Small intestine (tissue), 7 donors: ENCODE measurements at regions not wholly inside any gene's neighbourhood (a gene's known extent, or its start where the extent isn't known, plus 50 kb on each side); places are given as distances from the start of the nearest gene placed in this dataset.
A peak's percentile ranks its signal among the peaks of the same experiment; 100 is the strongest.
"Not testable (repeated sequence)": the region's sequence is repeated elsewhere in the genome, so short reads cannot be mapped to it uniquely, and the experiment has no call there.

Experiments used
- DNase-seq, 2 donors: peaks; one replicate each; pipeline versions ENCODE4 v3.0.0 to v3.0.0-alpha.2; 2013
- FAIRE-seq: peaks from 2 replicates; lab custom pipeline; 2012; peaks lifted over from hg19 to GRCh38; lab: Jason Lieb, UNC
- H3K27ac ChIP-seq, 3 donors: one replicate each; pipeline ENCODE4 v1.5.1; 2013; ENCODE audit warnings: low read length in 2 of 3, mild to moderate bottlenecking in 2 of 3, control low read depth in 1 of 3, inconsistent platforms in 1 of 3, low read depth in 1 of 3, moderate library complexity in 1 of 3
- H3K27me3 ChIP-seq, 3 donors: one replicate each; pipeline ENCODE4 v1.6.1; 2013; ENCODE audit warnings: low read length in 3 of 3, inconsistent platforms in 1 of 3; ENCODE audit not compliant: control insufficient read depth in 3 of 3, insufficient read depth in 3 of 3
- H3K36me3 ChIP-seq, 3 donors: one replicate each; pipeline ENCODE4 v1.6.1; 2013; ENCODE audit warnings: low read length in 3 of 3, inconsistent platforms in 1 of 3, low read depth in 1 of 3, mild to moderate bottlenecking in 1 of 3, moderate library complexity in 1 of 3; ENCODE audit not compliant: control insufficient read depth in 3 of 3, insufficient read depth in 2 of 3
- H3K4me1 ChIP-seq, 3 donors: one replicate each; pipeline ENCODE4 v1.6.1; 2013; ENCODE audit warnings: low read length in 2 of 3, inconsistent platforms in 1 of 3, low read depth in 1 of 3, mild to moderate bottlenecking in 1 of 3, moderate library complexity in 1 of 3; ENCODE audit not compliant: control insufficient read depth in 3 of 3, insufficient read depth in 2 of 3
- H3K4me3 ChIP-seq, 3 donors: one replicate each; pipeline ENCODE4 v1.5.1; 2013; ENCODE audit warnings: low read length in 3 of 3, control low read depth in 1 of 3, inconsistent platforms in 1 of 3, low read depth in 1 of 3, mild to moderate bottlenecking in 1 of 3, moderate library complexity in 1 of 3
- H3K9me3 ChIP-seq, 2 donors: one replicate each; pipeline ENCODE4 v1.6.1; 2013; ENCODE audit warnings: low read depth in 1 of 2, low read length in 1 of 2; ENCODE audit not compliant: control insufficient read depth in 2 of 2, insufficient read depth in 1 of 2
- WGBS, 3 donors: extraction: QIAGEN DNeasy Blood & Tissue Kit; methylation state at CpG; one replicate each; pipeline ENCODE4 v1.1.7; 2013; 5-methylcytosine and 5-hydroxymethylcytosine counted together
- donor health status: healthy with polysubstance abuse.
- donor health status: control.
- donor health status: control.
- donor health status: Bipolar disorder and iron deficiency.
- donor health status: healthy.

DNA sequence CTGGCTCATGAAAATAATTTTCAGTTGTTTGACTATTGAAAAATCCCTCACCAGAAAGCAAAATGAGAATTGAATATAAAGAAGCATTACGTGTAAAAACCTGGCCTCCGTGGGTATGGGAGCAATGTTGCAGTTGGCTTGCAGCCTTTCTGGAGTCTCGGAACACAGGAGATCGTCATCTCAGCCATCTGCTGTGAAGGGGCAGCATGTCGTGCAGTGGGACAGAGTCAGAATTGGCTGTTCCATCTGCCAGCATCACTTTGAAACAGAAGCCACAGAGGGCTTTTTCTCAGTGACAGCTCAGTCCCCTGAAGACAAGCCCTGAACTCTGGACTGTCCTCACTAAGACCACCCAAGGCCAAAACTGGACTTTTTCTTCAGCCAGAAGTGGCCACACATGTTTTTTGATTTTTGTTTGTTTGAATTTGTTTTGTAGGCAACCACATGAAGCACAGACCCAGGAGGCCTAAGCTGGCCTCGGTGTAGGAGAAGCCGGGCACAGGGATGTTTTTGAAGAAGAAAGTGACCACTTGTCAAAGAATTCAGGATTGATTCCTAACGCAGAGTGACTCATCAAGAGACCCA, 170.8 kb upstream of the DYRK2 start:
- FAIRE-seq: no peak
- Histone ChIP-seq H3K4me3 (no peak overlapping the region), H3K27me3 (no peaks in the 10 kb centered on the region), H3K4me1 (no peaks in the 10 kb centered on the region), H3K27ac (no peak overlapping the region), H3K9me3 (no peaks in the 10 kb centered on the region), H3K36me3 (no peaks in the 10 kb centered on the region)
- WGBS, 3 donors: 81 to 94% (median 90%) methylated on average over 8 of the region's 8 CpGs
- no peak for DNase-seq

DNA sequence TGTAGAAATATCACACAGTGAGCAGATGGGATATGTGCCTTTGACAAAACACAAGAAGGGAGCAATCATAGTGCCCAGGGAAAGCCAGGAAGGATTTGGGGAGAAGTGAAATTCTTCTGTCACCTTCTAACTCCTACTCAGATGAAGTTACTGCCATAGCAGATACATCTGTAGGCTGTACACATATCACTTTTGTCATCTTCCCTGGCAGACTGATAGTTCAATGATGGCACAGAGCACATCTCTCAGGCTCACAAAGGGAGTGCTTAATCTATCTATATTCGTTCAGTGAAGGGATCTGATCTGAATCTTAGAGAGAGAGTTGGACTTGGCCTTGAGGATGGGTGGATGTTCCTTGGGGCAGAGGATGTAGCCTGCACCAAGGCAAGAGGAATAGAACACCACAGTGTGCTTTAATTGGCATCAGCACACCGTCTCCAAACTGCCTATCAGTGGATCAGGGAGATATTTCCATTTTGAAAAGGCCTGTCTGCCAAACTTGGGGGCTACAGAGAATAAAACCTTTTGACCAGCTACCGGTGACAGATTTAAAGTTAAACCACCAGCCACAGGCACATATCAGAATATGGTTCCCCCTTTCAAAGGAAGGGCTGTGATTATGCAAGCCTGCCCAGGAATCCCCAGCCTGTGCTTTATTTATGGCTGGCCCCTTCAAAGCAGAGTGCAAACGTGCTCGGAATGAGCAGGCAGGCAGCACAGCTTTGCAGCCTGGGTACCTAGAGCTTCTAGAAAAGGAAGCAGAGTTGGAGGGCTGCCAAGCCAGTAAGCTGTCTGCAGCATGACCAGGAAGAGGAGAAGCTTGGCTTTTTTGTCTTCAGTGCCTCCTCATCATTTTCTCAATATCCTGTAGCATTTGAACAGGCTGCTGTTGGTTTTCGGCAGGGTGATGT, 165.5 kb upstream of the DYRK2 start:
- no peaks in the 10 kb centered on the region for H3K36me3 ChIP-seq
- peaks cover 0 to 3% (median 0%) of the 10 kb centered on the region in 3 donors for H3K4me1 ChIP-seq
- peaks cover 0 to 13% of the 10 kb centered on the region in 2 donors for H3K9me3 ChIP-seq
- no peak overlapping the region for H3K4me3 ChIP-seq
- no peak for FAIRE-seq
- peak overlapping the region in 1 of 3 donors; percentile 8 for H3K27ac ChIP-seq
- no peaks in the 10 kb centered on the region for H3K27me3 ChIP-seq
- 48 to 63% (median 58%) methylated on average over 6 of the region's 6 CpGs for WGBS, 3 donors
- peak; percentile 46 to 65 for DNase-seq

DNA sequence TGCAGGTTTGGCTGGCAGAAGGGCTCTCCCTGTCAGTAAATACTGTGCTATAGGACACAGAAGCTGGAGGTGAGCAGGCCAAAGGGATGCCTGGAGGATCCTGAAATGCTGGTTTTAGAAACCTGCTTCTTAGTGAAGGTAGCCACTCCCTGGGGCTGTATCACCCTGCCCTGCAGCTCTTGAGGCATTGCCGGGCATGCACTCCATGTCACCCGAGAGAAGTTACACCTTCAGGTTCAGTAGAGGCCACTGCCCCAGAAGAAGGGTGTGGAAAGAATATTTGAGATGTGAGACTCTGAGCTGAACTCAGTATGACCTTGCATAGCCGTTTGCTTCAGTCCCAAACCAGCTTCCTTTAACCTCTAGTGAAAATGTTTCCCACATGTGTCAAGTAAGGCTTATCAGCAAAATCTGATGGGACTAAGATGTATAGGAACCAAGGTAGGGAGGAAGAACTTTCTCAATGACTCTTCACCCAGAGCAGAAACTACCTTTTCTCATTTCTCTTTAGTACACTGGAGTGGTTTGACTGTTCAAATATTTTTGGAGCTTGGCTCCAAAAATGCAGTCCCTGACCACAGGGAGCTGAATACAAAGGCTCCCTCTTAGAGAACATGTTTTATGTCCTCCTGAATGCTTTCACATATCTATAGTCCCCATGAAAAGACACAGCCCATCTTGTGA, 164.5 kb upstream of the DYRK2 start:
- DNase-seq: peak in 1 of 2 donors; percentile 21
- Histone ChIP-seq H3K4me3 (no peak overlapping the region), H3K36me3 (no peaks in the 10 kb centered on the region), H3K9me3 (peaks cover 0 to 23% of the 10 kb centered on the region in 2 donors), H3K27me3 (no peaks in the 10 kb centered on the region), H3K4me1 (peaks cover 0 to 3% (median 0%) of the 10 kb centered on the region in 3 donors), H3K27ac (peak overlapping the region in 1 of 3 donors; percentile 73)
- WGBS, 3 donors: 27 to 53% (median 36%) methylated on average over 3 of the region's 3 CpGs
- FAIRE-seq: no peak

DNA sequence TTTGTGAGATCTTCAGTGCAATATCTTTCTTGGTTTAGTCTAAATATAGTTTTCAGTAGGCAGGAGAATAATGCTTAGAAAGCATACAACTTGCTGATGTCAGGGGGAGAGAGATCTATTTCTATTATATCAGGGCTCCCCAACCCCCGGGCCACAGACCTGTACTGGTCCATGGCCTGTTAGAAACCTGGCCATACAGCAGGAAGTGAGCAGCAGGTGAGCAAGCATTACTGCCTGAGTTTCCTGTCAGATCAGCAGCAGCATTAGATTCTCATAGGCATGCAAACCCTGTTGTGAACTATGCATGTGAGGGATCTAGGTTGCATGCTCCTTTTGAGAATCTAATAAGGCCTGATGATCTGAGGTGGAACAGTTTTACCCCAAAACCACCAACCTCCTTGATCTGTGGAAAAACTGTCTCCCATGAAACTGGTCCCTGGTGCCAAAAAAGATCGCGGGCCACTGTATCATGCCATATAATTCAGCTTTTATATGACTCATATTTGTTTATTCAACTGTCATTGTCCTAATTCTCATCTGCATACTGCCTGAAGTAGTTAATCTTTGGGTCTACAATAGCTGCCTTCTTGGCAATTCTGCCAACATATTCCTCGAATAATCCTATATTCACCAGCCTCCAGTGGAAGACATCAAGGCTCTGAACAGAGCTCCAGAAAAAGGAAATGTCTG, 163.6 kb upstream of the DYRK2 start:
- WGBS, 3 donors: 46 to 65% (median 57%) methylated on average over 4 of the region's 4 CpGs
- DNase-seq (peak in 1 of 2 donors; percentile 19), FAIRE-seq (no peak)
- Histone ChIP-seq H3K36me3 (no peaks in the 10 kb centered on the region), H3K27me3 (no peaks in the 10 kb centered on the region), H3K4me1 (peaks cover 0 to 3% (median 0%) of the 10 kb centered on the region in 3 donors), H3K27ac (no peak overlapping the region), H3K4me3 (no peak overlapping the region), H3K9me3 (peaks cover 0 to 30% of the 10 kb centered on the region in 2 donors)

DNA sequence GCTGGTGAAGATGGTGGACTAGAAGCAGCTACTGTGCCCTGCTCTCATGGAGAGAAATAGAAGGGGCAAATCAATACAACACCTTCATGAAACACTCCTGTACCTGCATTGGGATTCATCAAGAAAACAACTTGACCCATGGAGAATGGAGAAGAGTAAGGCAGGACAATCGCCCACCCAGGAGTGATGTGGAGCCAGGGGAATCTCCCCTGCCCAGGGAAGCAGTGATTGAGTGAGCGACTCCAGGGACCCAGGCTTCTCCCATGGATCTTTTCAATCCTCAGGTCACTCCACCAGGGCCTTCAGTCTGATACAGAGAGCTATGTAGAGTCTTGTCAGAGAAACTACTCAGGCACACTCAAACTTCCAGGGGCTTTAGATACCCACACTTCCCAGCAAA, 161.9 kb upstream of the DYRK2 start:
- Histone ChIP-seq H3K9me3 (peaks cover 0 to 38% of the 10 kb centered on the region in 2 donors), H3K36me3 (no peaks in the 10 kb centered on the region), H3K27ac (no peak overlapping the region), H3K27me3 (no peaks in the 10 kb centered on the region), H3K4me3 (no peak overlapping the region), H3K4me1 (peaks cover 0 to 3% (median 0%) of the 10 kb centered on the region in 3 donors)
- WGBS, 3 donors: 89 to 100% (median 97%) methylated on average over 2 of the region's 2 CpGs
- DNase-seq (no peak), FAIRE-seq (no peak)

DNA sequence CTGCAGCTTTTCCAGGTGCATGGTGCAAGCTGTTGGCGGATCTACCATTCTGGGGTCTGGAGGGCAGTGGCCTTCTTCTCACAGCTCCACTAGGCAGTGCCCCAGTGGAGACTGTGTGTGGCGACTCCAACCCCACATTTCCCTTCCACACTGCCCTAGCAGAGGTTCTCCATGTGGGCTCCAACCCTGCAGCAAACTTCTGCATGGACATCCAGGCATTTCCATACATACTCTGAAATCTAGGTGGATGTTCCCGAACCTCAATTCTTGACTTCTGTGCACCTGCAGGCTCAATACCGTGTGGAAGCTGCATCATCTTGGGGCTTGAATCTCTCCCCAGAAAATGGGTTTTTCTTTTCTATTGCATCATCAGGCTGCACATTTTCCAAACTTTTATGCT, 160.2 kb upstream of the DYRK2 start:
- H3K27ac ChIP-seq, DNase-seq, H3K4me3 ChIP-seq, H3K4me1 ChIP-seq, H3K27me3 ChIP-seq, H3K36me3 ChIP-seq, FAIRE-seq: not testable (repeated sequence)
- 85 to 96% (median 96%) methylated on average over 4 of the region's 4 CpGs for WGBS, 3 donors
- peaks cover 0 to 38% of the 10 kb centered on the region in 2 donors for H3K9me3 ChIP-seq

DNA sequence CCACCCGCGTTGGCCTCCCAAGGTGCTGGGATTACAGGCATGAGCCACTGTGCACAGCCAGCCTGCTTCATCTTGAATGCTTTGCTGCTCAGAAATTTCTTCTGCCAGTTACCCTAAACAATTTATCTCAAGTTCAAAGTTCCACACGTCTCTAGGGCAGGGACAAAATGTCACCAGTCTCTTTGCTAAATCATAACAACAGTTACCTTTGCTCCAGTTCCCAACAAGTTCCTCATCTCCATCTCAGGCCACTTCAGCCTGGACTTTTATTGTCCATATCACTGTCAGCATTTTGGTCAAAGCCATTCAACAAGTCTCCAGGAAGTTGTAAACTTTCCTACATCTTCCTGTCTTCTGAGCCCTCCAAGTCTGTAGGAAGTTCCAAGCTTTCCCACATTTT, 159.5 kb upstream of the DYRK2 start:
- WGBS, 3 donors: 56 to 77% (median 72%) methylated on average over 3 of the region's 3 CpGs
- Histone ChIP-seq H3K27me3 (no peaks in the 10 kb centered on the region), H3K27ac (no peak overlapping the region), H3K9me3 (peaks cover 0 to 38% of the 10 kb centered on the region in 2 donors), H3K4me3 (no peak overlapping the region), H3K4me1 (no peaks in the 10 kb centered on the region), H3K36me3 (no peaks in the 10 kb centered on the region)
- peak; percentile 38 to 82 for DNase-seq
- FAIRE-seq: no peak

DNA sequence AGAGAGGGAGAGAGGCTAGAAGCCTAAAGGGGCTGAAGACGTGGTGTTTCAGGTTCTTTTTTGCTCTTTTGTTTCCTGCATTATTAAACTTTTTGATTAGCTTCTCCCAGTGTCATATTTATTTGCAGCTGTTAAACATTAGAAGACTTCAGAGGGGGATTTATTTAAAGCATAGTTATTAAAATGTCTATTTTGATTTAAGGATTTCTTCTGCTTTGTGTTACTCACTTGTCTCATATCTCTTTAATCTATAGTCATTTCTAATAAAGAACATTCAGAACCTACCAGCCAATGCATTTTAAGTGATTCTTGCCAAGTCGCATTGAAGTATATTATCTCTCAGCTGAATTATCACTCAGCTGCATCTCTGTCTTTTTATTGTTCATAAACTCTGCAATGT, 152.0 kb upstream of the DYRK2 start:
- Histone ChIP-seq H3K27ac (no peak overlapping the region), H3K27me3 (no peaks in the 10 kb centered on the region), H3K4me3 (no peak overlapping the region), H3K4me1 (peaks cover 0 to 9% (median 0%) of the 10 kb centered on the region in 3 donors), H3K9me3 (no peaks in the 10 kb centered on the region), H3K36me3 (no peaks in the 10 kb centered on the region)
- DNase-seq: no peak
- FAIRE-seq: no peak
- 72 to 87% (median 75%) methylated on average over 2 of the region's 2 CpGs for WGBS, 3 donors
